Spleen (tissue), 7 donors: ENCODE measurements at regions not wholly inside any gene's neighbourhood (a gene's known extent, or its start where the extent isn't known, plus 50 kb on each side); places are given as distances from the start of the nearest gene placed in this dataset.

Source experiments
- POLR2A ChIP-seq, 3 donors: fragments of 450-650 bp; IDR thresholded peaks; one replicate each; pipeline ENCODE4 v1.5.1; 2017; ENCODE audit warnings: antibody characterized with exemption in 3 of 3, mild to moderate bottlenecking in 1 of 3
- POLR2AphosphoS5 ChIP-seq, 3 donors: sonication (generic); formaldehyde crosslinking; IDR thresholded peaks; one replicate each; pipeline ENCODE4 v1.5.1; 2017; ENCODE audit warnings: antibody characterized with exemption in 3 of 3
- TF ChIP-seq, protein P1 (sequence below), 11 experiments: fragments of 200-600 bp in 7 of 11; fragments of 450-650 bp in 4 of 11; sonication (generic) in 4 of 11; IDR thresholded peaks in 8 of 11; conservative IDR thresholded peaks in 3 of 11; 1 replicate in 7 of 11; 2 replicates in 4 of 11; pipeline versions ENCODE4 v1.4.0 to v1.8.0; 2016 to 2021; ENCODE audit warnings: antibody characterized with exemption in 11 of 11, inconsistent platforms in 4 of 11, mild to moderate bottlenecking in 1 of 11
- donor health status: DM: no; HTN: no; CAD: no; lungs with moderate emphysema.
- donor health status: DM: no; HTN: no; CAD: no.
- donor health status: DM: no; HTN: no; CAD: no.

DNA sequence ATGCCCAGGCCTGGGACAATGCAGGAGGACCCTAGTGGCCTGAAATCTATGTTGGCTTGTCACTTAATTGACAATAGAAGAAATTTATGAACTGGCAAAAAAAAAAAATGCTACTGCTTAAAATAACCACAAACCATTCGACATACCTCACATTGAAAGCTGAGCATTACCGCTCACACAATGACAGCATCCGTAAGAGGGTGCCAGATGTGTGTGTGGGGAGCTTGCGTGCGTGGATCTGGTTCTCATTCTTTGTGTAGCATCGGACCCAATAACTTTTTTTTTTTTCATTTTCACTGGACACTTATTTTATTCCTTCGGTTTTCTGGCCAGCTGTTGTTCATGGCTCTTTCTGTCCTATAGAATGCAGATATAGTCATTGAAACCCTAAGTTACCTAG lies 216.7 kb downstream of the VRK1 start:
- TF ChIP-seq, protein P1, sequence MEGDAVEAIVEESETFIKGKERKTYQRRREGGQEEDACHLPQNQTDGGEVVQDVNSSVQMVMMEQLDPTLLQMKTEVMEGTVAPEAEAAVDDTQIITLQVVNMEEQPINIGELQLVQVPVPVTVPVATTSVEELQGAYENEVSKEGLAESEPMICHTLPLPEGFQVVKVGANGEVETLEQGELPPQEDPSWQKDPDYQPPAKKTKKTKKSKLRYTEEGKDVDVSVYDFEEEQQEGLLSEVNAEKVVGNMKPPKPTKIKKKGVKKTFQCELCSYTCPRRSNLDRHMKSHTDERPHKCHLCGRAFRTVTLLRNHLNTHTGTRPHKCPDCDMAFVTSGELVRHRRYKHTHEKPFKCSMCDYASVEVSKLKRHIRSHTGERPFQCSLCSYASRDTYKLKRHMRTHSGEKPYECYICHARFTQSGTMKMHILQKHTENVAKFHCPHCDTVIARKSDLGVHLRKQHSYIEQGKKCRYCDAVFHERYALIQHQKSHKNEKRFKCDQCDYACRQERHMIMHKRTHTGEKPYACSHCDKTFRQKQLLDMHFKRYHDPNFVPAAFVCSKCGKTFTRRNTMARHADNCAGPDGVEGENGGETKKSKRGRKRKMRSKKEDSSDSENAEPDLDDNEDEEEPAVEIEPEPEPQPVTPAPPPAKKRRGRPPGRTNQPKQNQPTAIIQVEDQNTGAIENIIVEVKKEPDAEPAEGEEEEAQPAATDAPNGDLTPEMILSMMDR (IDR thresholded peaks at IDR 0.05 in 8 of 11, conservative IDR thresholded peaks at IDR 0.05 in 3 of 11) = no peak
- TF ChIP-seq POLR2AphosphoS5 (IDR thresholded peaks at IDR 0.05) (no peak), POLR2A (IDR thresholded peaks at IDR 0.05) (no peak)
